ENCODE measurements at regions not wholly inside any gene's neighbourhood (a gene's known extent, or its start where the extent isn't known, plus 50 kb on each side); places are given as distances from the start of the nearest gene placed in this dataset.

DNA sequence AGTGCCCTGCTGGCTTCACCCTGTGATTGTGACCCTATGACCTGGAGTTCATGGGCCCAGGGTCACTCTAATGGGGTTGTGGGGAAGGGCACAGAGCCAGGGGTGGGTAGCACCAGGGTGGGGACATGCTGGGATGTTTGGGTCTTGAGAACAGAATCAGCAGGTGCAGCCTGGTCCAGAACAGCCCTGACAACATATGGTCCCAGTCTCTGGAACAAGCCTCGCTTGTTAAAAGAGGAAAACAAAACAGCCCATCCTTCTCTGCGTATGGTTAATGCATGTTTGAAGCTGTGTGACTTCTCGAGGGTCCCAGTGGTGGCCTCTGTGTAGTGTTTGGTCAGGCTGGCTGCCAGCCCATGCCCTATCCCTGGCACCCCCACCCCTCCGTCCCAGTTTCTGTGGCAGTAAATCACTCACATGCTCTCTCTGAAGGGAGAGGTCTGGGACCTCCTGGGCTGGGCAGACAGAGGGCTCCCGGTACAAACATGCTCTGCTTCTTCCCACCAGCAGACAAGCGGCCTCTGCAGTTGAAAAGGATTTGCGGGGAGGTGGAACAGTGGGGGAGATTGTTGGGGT, 79.4 kb downstream of the FAM241B start:
- 71% methylated on average over 5 of the region's 7 CpGs for WGBS
- TF ChIP-seq, protein P1, sequence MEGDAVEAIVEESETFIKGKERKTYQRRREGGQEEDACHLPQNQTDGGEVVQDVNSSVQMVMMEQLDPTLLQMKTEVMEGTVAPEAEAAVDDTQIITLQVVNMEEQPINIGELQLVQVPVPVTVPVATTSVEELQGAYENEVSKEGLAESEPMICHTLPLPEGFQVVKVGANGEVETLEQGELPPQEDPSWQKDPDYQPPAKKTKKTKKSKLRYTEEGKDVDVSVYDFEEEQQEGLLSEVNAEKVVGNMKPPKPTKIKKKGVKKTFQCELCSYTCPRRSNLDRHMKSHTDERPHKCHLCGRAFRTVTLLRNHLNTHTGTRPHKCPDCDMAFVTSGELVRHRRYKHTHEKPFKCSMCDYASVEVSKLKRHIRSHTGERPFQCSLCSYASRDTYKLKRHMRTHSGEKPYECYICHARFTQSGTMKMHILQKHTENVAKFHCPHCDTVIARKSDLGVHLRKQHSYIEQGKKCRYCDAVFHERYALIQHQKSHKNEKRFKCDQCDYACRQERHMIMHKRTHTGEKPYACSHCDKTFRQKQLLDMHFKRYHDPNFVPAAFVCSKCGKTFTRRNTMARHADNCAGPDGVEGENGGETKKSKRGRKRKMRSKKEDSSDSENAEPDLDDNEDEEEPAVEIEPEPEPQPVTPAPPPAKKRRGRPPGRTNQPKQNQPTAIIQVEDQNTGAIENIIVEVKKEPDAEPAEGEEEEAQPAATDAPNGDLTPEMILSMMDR (IDR thresholded peaks at IDR 0.05): no peak
- TF ChIP-seq POLR2AphosphoS5 (IDR thresholded peaks at IDR 0.05) (no peak), POLR2A (IDR thresholded peaks at IDR 0.05; ENCODE audit: low read depth) (no peak), EP300 (IDR thresholded peaks at IDR 0.05) (no peak)
- H3K4me1 ChIP-seq: no peaks in the 10 kb centered on the region
- DNase-seq (ENCODE audit: extremely low spot score): no peak
- peaks cover 0 to 31% (median 0%) of the 10 kb centered on the region in 4 donors for H3K27me3 ChIP-seq
- H3K4me3 ChIP-seq: no peak overlapping the region
- no peak overlapping the region for H3K27ac ChIP-seq (replicated peaks in 1 of 4)
- H3K9me3 ChIP-seq: peaks cover 0 to 17% (median 6%) of the 10 kb centered on the region in 4 donors
- intact Hi-C loops (cut with DNase I): no loop called here
- H3K36me3 ChIP-seq: no peaks in the 10 kb centered on the region

GRCh38 chr10:69710008-69710888, 80.2 kb downstream of the FAM241B start:
- Histone ChIP-seq H3K4me1 (no peaks in the 10 kb centered on the region), H3K9me3 (peaks cover 0 to 15% (median 6%) of the 10 kb centered on the region in 4 donors), H3K27me3 (peaks cover 0 to 28% (median 0%) of the 10 kb centered on the region in 4 donors), H3K27ac (replicated peaks in 1 of 4) (no peak overlapping the region), H3K36me3 (no peaks in the 10 kb centered on the region), H3K4me3 (no peak overlapping the region)
- TF ChIP-seq, protein P1 (IDR thresholded peaks at IDR 0.05): no peak
- TF ChIP-seq POLR2AphosphoS5 (IDR thresholded peaks at IDR 0.05): no peak
- no peak for DNase-seq (ENCODE audit: extremely low spot score)
- intact Hi-C loops (cut with DNase I): no loop called here
- WGBS: 84% methylated on average over 9 of the region's 9 CpGs

- intact Hi-C loops (cut with DNase I): no loop called here
- 69% methylated on average over 10 of the region's 12 CpGs for WGBS
- Histone ChIP-seq H3K9me3 (peaks cover 0 to 15% (median 6%) of the 10 kb centered on the region in 4 donors), H3K27ac (replicated peaks in 1 of 4) (no peak overlapping the region), H3K36me3 (no peaks in the 10 kb centered on the region), H3K4me3 (no peak overlapping the region), H3K27me3 (peaks cover 0 to 33% (median 0%) of the 10 kb centered on the region in 4 donors), H3K4me1 (peaks cover 0 to 5% (median 0%) of the 10 kb centered on the region in 4 donors)
- DNase-seq (ENCODE audit: extremely low spot score): no peak
- TF ChIP-seq, protein P1 (IDR thresholded peaks at IDR 0.05): no peak
- TF ChIP-seq EP300 (IDR thresholded peaks at IDR 0.05) (no peak), POLR2AphosphoS5 (IDR thresholded peaks at IDR 0.05) (no peak), POLR2A (IDR thresholded peaks at IDR 0.05; ENCODE audit: low read depth) (no peak)
Observed at GRCh38 chr10:69712342-69712741, 82.3 kb downstream of the FAM241B start.

- TF ChIP-seq, protein P1 (IDR thresholded peaks at IDR 0.05): no peak
- TF ChIP-seq EP300 (IDR thresholded peaks at IDR 0.05) (no peak), POLR2AphosphoS5 (IDR thresholded peaks at IDR 0.05) (no peak), POLR2A (IDR thresholded peaks at IDR 0.05; ENCODE audit: low read depth) (no peak)
- Histone ChIP-seq H3K27ac (replicated peaks in 1 of 4) (no peak overlapping the region), H3K4me3 (no peak overlapping the region), H3K4me1 (peaks cover 0 to 5% (median 0%) of the 10 kb centered on the region in 4 donors), H3K36me3 (no peaks in the 10 kb centered on the region), H3K9me3 (no peaks in the 10 kb centered on the region), H3K27me3 (peaks cover 0 to 25% (median 0%) of the 10 kb centered on the region in 4 donors)
- 82% methylated on average over 4 of the region's 4 CpGs for WGBS
- DNase-seq (ENCODE audit: extremely low spot score): no peak
- intact Hi-C loops (cut with DNase I): no loop called here
Observed at GRCh38 chr10:69714572-69714971, 84.5 kb downstream of the FAM241B start.
